ENCODE measurements at regions not wholly inside any gene's neighbourhood (a gene's known extent, or its start where the extent isn't known, plus 50 kb on each side); places are given as distances from the start of the nearest gene placed in this dataset.
A peak's percentile ranks its signal among the peaks of the same experiment; 100 is the strongest.
"Not testable (repeated sequence)": the region's sequence is repeated elsewhere in the genome, so short reads cannot be mapped to it uniquely, and the experiment has no call there.

- Histone ChIP-seq H3K27ac (no peak overlapping the region), H3K9me3 (replicated peaks) (no peaks in the 10 kb centered on the region), H3K4me1 (no peaks in the 10 kb centered on the region; the same call in 1 of the 2 replicates), H3K27me3 (no peaks in the 10 kb centered on the region), H3K36me3 (no peaks in the 10 kb centered on the region), H3K4me3 (no peak overlapping the region)
- no peak for DNase-seq
Measured at GRCh38 chr17:68097161-68097805, 61.7 kb downstream of the KPNA2 start.

- not testable (repeated sequence) for H3K27ac ChIP-seq; DNase-seq; H3K4me1 ChIP-seq; H3K9me3 ChIP-seq (replicated peaks); H3K36me3 ChIP-seq; H3K4me3 ChIP-seq; H3K27me3 ChIP-seq
Measured at GRCh38 chr17:68099341-68099753, 63.8 kb downstream of the KPNA2 start.

- Histone ChIP-seq H3K27me3 (no peaks in the 10 kb centered on the region), H3K4me1 (no peaks in the 10 kb centered on the region; the same call in 1 of the 2 replicates), H3K36me3 (no peaks in the 10 kb centered on the region), H3K4me3 (no peak overlapping the region), H3K9me3 (replicated peaks) (no peaks in the 10 kb centered on the region), H3K27ac (no peak overlapping the region)
- no peak for DNase-seq
Measured at GRCh38 chr17:68100000-68100641, 64.6 kb downstream of the KPNA2 start.

GRCh38 chr17:68101075-68101986, 65.8 kb downstream of the KPNA2 start:
- Histone ChIP-seq H3K36me3 (no peaks in the 10 kb centered on the region), H3K27ac (peak overlapping the region; percentile 2; the same call in 1 of the 2 replicates), H3K27me3 (no peaks in the 10 kb centered on the region), H3K9me3 (replicated peaks) (no peaks in the 10 kb centered on the region), H3K4me1 (no peaks in the 10 kb centered on the region; the same call in 1 of the 2 replicates), H3K4me3 (peak overlapping the region; percentile 93)
- DNase-seq = peak; percentile 95 to 97

- Histone ChIP-seq H3K36me3 (no peaks in the 10 kb centered on the region), H3K9me3 (replicated peaks) (0 out of 2 replicates have a peak, but pooled peaks cover 2% of the 10 kb centered on the region), H3K4me3 (peak overlapping the region; percentile 93), H3K27me3 (no peaks in the 10 kb centered on the region), H3K4me1 (no peaks in the 10 kb centered on the region; the same call in 1 of the 2 replicates), H3K27ac (peak overlapping the region; percentile 2; the same call in 1 of the 2 replicates)
- DNase-seq = peak in 1 of 2 experiments; percentile 14
Measured at GRCh38 chr17:68101987-68102314, 66.4 kb downstream of the KPNA2 start.

- peak overlapping the region; percentile 93 for H3K4me3 ChIP-seq
- H3K36me3 ChIP-seq = no peaks in the 10 kb centered on the region
- 0 out of 2 replicates have a peak, but pooled peaks cover 2% of the 10 kb centered on the region for H3K9me3 ChIP-seq (replicated peaks)
- no peaks in the 10 kb centered on the region; the same call in 1 of the 2 replicates for H3K4me1 ChIP-seq
- no peaks in the 10 kb centered on the region for H3K27me3 ChIP-seq
- no peak for DNase-seq
- no peak overlapping the region for H3K27ac ChIP-seq
Measured at GRCh38 chr17:68102318-68102758, 66.8 kb downstream of the KPNA2 start.

GRCh38 chr17:68103148-68103547, 67.6 kb downstream of the KPNA2 start:
- H3K36me3 ChIP-seq = no peaks in the 10 kb centered on the region
- H3K4me1 ChIP-seq = no peaks in the 10 kb centered on the region
- no peak overlapping the region for H3K27ac ChIP-seq
- H3K4me3 ChIP-seq = no peak overlapping the region
- H3K27me3 ChIP-seq = no peaks in the 10 kb centered on the region
- H3K9me3 ChIP-seq (replicated peaks) = 0 out of 2 replicates have a peak, but pooled peaks cover 2% of the 10 kb centered on the region
- DNase-seq = no peak

- Histone ChIP-seq H3K27me3 (no peaks in the 10 kb centered on the region), H3K9me3 (replicated peaks) (0 out of 2 replicates have a peak, but pooled peaks cover 2% of the 10 kb centered on the region), H3K36me3 (no peaks in the 10 kb centered on the region), H3K4me1 (no peaks in the 10 kb centered on the region), H3K4me3 (no peak overlapping the region), H3K27ac (no peak overlapping the region)
- no peak for DNase-seq
Measured at GRCh38 chr17:68106085-68106484, 70.5 kb downstream of the KPNA2 start.

- no peak for DNase-seq
- H3K36me3 ChIP-seq = no peaks in the 10 kb centered on the region
- H3K27ac ChIP-seq = no peak overlapping the region
- no peaks in the 10 kb centered on the region for H3K4me1 ChIP-seq
- H3K27me3 ChIP-seq = no peaks in the 10 kb centered on the region
- 0 out of 2 replicates have a peak, but pooled peaks cover 2% of the 10 kb centered on the region for H3K9me3 ChIP-seq (replicated peaks)
- H3K4me3 ChIP-seq = no peak overlapping the region
Measured at GRCh38 chr17:68107373-68107772, 71.8 kb downstream of the KPNA2 start.

GRCh38 chr17:68108313-68109000, 72.9 kb downstream of the KPNA2 start:
- no peak for DNase-seq
- H3K4me1 ChIP-seq = no peaks in the 10 kb centered on the region
- H3K27ac ChIP-seq = no peak overlapping the region
- H3K27me3 ChIP-seq = no peaks in the 10 kb centered on the region
- 0 out of 2 replicates have a peak, but pooled peaks cover 2% of the 10 kb centered on the region for H3K9me3 ChIP-seq (replicated peaks)
- H3K36me3 ChIP-seq = no peaks in the 10 kb centered on the region
- H3K4me3 ChIP-seq = no peak overlapping the region

GRCh38 chr17:68109404-68109803, 73.9 kb downstream of the KPNA2 start:
- not testable (repeated sequence) for H3K4me3 ChIP-seq; DNase-seq; H3K27ac ChIP-seq; H3K36me3 ChIP-seq; H3K4me1 ChIP-seq; H3K9me3 ChIP-seq (replicated peaks); H3K27me3 ChIP-seq

GRCh38 chr17:68116211-68116610, 80.7 kb downstream of the KPNA2 start:
- H3K9me3 ChIP-seq (replicated peaks); H3K4me1 ChIP-seq; H3K36me3 ChIP-seq; H3K27me3 ChIP-seq; H3K4me3 ChIP-seq; DNase-seq; H3K27ac ChIP-seq: not testable (repeated sequence)

GRCh38 chr17:68122587-68122986, 87.1 kb downstream of the KPNA2 start:
- no peaks in the 10 kb centered on the region; the same call in 1 of the 2 replicates for H3K36me3 ChIP-seq
- H3K9me3 ChIP-seq (replicated peaks) = 0 out of 2 replicates have a peak, but pooled peaks cover 3% of the 10 kb centered on the region
- H3K4me1 ChIP-seq = no peaks in the 10 kb centered on the region
- H3K4me3 ChIP-seq = no peak overlapping the region
- no peaks in the 10 kb centered on the region for H3K27me3 ChIP-seq
- H3K27ac ChIP-seq = no peak overlapping the region
- no peak for DNase-seq

Measured in SJCRH30 (cell line).